Body of pancreas (tissue), 4 donors: ENCODE measurements at regions not wholly inside any gene's neighbourhood (a gene's known extent, or its start where the extent isn't known, plus 50 kb on each side); places are given as distances from the start of the nearest gene placed in this dataset.

Experiments used
- POLR2A ChIP-seq, 3 donors: fragments of 450-650 bp; IDR thresholded peaks; one replicate each; pipeline ENCODE4 v1.6.1; 2016; ENCODE audit warnings: antibody characterized with exemption in 3 of 3, mild to moderate bottlenecking in 2 of 3
- TF ChIP-seq, protein P1 (sequence below), 7 experiments: fragments of 450-650 bp in 4 of 7; fragments of 200-600 bp in 3 of 7; sonication (generic) in 3 of 7; IDR thresholded peaks; one replicate each; pipeline ENCODE4 v1.5.1; 2016 to 2019; ENCODE audit warnings: antibody characterized with exemption in 7 of 7

DNA sequence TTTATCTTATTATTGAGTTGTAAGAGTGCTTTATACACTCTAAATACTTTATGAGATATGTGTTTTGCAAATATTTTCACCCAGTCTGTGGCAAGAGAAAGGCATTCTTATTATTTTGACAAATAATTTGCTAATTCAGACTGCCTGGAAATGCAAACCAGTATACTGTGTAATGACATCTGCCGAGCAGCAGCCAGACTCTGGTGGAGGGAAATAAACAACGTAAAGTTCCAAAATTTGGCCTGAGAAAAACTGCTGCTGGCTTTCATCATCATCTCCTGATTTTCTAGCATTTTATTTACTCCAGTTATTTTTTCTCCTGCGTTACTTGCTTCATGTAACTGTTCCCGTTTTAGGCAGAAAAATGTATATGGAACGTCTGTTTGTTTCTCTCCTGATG lies 161.6 kb downstream of the RNF152 start:
- TF ChIP-seq, protein P1, sequence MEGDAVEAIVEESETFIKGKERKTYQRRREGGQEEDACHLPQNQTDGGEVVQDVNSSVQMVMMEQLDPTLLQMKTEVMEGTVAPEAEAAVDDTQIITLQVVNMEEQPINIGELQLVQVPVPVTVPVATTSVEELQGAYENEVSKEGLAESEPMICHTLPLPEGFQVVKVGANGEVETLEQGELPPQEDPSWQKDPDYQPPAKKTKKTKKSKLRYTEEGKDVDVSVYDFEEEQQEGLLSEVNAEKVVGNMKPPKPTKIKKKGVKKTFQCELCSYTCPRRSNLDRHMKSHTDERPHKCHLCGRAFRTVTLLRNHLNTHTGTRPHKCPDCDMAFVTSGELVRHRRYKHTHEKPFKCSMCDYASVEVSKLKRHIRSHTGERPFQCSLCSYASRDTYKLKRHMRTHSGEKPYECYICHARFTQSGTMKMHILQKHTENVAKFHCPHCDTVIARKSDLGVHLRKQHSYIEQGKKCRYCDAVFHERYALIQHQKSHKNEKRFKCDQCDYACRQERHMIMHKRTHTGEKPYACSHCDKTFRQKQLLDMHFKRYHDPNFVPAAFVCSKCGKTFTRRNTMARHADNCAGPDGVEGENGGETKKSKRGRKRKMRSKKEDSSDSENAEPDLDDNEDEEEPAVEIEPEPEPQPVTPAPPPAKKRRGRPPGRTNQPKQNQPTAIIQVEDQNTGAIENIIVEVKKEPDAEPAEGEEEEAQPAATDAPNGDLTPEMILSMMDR (IDR thresholded peaks at IDR 0.05), result no peak
- no peak for TF ChIP-seq POLR2A (IDR thresholded peaks at IDR 0.05)
